Right atrium auricular region (tissue), 2 donors: ENCODE measurements at regions not wholly inside any gene's neighbourhood (a gene's known extent, or its start where the extent isn't known, plus 50 kb on each side); places are given as distances from the start of the nearest gene placed in this dataset.

Experiments used
- DNase-seq: peaks from one replicate; pipeline ENCODE4 v3.0.0-alpha.2; 2019; ENCODE audit warnings: low spot score
- H3K27ac ChIP-seq, 2 donors: fragments of 200-600 bp; sonication (generic); 1 replicate in 1 of 2; 2 replicates in 1 of 2; pipeline ENCODE4 v1.5.1; 2016 to 2019
- H3K27me3 ChIP-seq, 2 donors: fragments of 200-600 bp; sonication (generic); one replicate each; pipeline versions ENCODE4 v1.5.1 to v1.6.0; 2017 to 2019
- H3K36me3 ChIP-seq: fragments of 200-600 bp; sonication (generic); one replicate; pipeline ENCODE4 v1.5.1; 2016
- H3K4me1 ChIP-seq, 2 donors: fragments of 200-600 bp; sonication (generic); one replicate each; pipeline versions ENCODE4 v1.5.1 to v1.6.0; 2017 to 2019
- H3K4me3 ChIP-seq, 2 donors: fragments of 200-600 bp; sonication (generic); 1 replicate in 1 of 2; 2 replicates in 1 of 2; pipeline ENCODE4 v1.5.1; 2017 to 2019; ENCODE audit warnings: mild to moderate bottlenecking in 1 of 2, moderate library complexity in 1 of 2
- H3K9me3 ChIP-seq, 2 donors: fragments of 200-600 bp; sonication (generic); one replicate each; pipeline ENCODE4 v1.5.1; 2019
- TF ChIP-seq, protein P1 (sequence below), 2 donors: fragments of 200-600 bp; sonication (generic); IDR thresholded peaks; one replicate each; pipeline ENCODE4 v1.5.1; 2019; ENCODE audit warnings: antibody characterized with exemption in 2 of 2

DNA sequence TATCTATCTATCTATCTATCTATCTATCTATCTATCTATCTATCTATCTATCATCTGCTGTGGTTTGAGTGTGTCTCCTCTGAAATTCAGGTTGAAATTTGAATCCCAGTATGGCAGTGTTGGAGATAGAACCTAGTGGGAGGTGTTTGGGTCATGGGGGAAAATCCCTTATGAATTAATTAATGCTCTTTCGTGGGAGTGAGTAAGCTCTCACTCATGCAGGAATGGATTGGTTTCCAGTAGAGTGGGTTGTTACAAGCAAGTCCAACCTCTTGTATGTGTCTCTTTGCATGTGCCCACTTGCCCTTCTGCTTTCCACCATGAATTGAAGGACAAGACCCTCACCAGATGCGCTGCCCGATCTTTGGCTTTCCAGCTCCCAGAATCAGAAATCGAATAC lies 113.0 kb downstream of the ANXA1 start:
- Histone ChIP-seq H3K4me1 (no peaks in the 10 kb centered on the region), H3K27me3 (no peaks in the 10 kb centered on the region), H3K9me3 (no peaks in the 10 kb centered on the region), H3K36me3 (no peaks in the 10 kb centered on the region), H3K4me3 (no peak overlapping the region), H3K27ac (no peak overlapping the region)
- DNase-seq = no peak
- TF ChIP-seq, protein P1, sequence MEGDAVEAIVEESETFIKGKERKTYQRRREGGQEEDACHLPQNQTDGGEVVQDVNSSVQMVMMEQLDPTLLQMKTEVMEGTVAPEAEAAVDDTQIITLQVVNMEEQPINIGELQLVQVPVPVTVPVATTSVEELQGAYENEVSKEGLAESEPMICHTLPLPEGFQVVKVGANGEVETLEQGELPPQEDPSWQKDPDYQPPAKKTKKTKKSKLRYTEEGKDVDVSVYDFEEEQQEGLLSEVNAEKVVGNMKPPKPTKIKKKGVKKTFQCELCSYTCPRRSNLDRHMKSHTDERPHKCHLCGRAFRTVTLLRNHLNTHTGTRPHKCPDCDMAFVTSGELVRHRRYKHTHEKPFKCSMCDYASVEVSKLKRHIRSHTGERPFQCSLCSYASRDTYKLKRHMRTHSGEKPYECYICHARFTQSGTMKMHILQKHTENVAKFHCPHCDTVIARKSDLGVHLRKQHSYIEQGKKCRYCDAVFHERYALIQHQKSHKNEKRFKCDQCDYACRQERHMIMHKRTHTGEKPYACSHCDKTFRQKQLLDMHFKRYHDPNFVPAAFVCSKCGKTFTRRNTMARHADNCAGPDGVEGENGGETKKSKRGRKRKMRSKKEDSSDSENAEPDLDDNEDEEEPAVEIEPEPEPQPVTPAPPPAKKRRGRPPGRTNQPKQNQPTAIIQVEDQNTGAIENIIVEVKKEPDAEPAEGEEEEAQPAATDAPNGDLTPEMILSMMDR (IDR thresholded peaks at IDR 0.05) = no peak

DNA sequence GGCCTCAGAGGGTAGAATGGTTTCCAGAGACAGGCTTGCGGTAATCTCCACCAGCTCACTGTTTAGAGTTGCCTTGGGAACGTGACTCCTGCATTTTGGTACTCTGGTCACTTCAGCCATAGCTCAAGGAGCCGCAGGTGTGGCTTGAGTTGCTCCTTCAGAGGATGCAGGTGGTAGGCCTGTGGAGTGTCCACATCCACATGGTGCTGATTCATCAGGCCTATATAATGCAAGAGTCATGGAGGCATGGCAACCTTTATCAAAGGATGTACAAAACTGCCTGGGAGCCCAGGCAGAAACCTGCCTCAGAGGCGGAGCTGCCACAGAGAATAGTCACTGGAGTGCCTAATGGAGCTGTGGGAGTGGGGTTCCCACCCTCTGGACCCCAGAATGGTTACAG lies 114.2 kb downstream of the ANXA1 start:
- Histone ChIP-seq H3K36me3 (no peaks in the 10 kb centered on the region), H3K9me3 (no peaks in the 10 kb centered on the region), H3K4me3 (no peak overlapping the region), H3K27ac (no peak overlapping the region), H3K27me3 (no peaks in the 10 kb centered on the region), H3K4me1 (no peaks in the 10 kb centered on the region)
- no peak for DNase-seq
- TF ChIP-seq, protein P1 (IDR thresholded peaks at IDR 0.05) = no peak

DNA sequence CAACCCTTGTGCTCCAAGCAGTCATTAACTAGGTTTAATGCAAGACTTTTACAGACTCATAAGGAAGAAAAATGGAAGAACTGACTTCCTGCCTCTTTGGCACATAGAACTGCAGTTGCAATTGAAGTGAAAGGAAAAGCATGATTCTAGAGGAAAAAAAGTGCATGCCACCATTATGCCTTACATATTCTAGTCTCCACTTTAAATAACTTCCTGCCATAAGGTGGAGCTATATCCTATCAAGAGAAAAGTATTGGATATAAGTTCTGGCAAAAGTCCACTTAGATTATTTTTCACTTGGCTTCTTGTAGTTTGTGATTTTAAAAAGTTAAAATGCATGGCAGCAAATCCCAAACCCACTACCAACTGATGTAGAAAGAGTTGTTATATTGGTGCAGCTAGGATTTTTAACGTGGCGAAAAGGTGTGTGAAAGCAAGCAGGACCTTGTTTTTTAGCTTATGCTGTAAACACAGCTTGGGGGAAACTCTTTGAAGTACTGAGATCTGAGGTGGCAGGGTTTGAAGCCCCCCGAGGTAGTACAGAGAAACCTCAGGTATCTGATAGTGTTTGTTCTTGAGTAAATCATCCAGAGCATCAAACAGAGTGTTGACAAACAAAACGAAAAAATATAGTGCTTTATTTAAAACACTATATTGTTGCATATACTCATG lies 117.9 kb downstream of the ANXA1 start:
- DNase-seq = no peak
- Histone ChIP-seq H3K4me3 (no peak overlapping the region), H3K27me3 (no peaks in the 10 kb centered on the region), H3K4me1 (no peaks in the 10 kb centered on the region), H3K27ac (no peak overlapping the region), H3K36me3 (no peaks in the 10 kb centered on the region), H3K9me3 (no peaks in the 10 kb centered on the region)
- TF ChIP-seq, protein P1 (IDR thresholded peaks at IDR 0.05) = peak in 1 of 2 donors; percentile 38

DNA sequence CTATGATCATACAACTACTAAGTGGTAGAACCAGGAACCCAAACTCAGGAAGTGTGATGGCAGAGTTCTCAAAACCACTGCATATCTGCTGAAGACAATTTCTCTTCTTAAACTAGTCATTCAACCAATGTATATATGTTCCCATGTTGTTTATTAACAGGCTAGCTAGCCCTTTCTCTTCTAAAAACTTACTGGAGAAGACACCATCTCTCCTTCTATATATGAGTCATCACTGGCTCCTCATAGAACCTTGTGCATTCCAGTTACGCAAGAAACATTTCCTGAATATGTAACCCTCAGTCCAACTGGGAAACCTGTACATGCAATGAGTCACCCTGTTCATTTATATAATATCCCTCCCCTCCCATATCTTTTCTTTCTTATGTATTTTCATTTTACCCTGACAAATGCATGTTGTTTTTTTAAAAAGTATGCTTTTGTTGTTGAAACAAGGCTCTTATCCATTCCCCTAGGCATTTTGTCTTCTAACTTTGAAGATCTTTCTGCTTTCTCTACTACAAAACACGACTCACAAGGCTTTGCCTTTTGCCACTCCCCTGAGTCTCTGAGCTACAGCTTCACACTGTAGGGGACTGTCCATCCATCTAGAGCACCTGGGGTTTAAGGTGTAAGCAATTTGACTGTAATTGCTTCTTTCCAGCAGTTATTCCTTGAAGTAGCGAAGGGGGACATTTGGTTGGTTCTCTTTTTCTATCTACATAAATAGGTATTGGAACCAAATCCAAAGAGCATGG lies 119.5 kb downstream of the ANXA1 start:
- H3K9me3 ChIP-seq = no peaks in the 10 kb centered on the region
- H3K36me3 ChIP-seq = no peaks in the 10 kb centered on the region
- TF ChIP-seq, protein P1 (IDR thresholded peaks at IDR 0.05) = no peak
- H3K4me3 ChIP-seq = no peak overlapping the region
- no peak overlapping the region for H3K27ac ChIP-seq
- no peaks in the 10 kb centered on the region for H3K27me3 ChIP-seq
- no peak for DNase-seq
- H3K4me1 ChIP-seq = no peaks in the 10 kb centered on the region

DNA sequence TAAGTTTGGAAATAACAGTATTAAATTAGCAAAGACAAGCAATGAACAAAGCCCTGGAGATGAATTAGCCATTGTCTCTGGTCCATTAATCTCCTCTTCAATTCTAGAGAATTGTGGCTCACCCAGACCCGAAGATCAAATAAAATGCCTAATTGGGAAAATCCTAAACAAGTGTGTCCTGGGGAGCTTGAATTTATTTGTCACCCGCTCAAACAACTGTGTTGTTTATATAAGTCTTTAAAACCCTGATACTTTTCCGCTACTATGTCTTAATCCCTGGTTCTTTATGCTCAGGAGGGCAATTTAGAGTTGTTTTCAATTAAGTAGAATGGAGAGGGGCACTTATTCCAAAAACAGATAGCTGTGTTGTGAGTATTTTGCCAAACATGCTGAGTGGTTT lies 128.4 kb downstream of the ANXA1 start:
- Histone ChIP-seq H3K4me3 (no peak overlapping the region), H3K4me1 (no peaks in the 10 kb centered on the region), H3K27ac (no peak overlapping the region), H3K36me3 (no peaks in the 10 kb centered on the region), H3K27me3 (no peaks in the 10 kb centered on the region), H3K9me3 (no peaks in the 10 kb centered on the region)
- DNase-seq = no peak
- TF ChIP-seq, protein P1 (IDR thresholded peaks at IDR 0.05) = no peak
